ENCODE measurements at regions not wholly inside any gene's neighbourhood (a gene's known extent, or its start where the extent isn't known, plus 50 kb on each side); places are given as distances from the start of the nearest gene placed in this dataset.

DNA sequence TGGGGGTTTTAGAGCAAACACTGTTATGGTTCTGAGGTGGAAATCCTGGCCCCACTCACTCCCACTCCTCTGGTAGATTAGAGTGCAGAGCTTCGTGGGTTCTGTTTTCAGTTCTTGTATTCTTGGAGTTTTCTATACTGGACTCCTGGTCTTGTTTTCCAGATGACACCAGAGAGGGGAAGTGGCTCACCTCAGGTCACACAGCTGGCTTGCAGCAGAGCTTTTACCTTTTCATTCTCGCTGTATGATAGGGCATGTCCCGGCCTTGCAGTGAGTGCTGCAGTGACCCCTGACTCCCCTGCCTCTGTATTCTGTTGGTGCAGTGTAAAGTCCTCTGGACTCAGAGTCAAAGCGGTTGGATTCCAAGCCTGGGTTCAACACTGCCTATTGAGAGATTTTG, 148.9 kb upstream of the MEX3C start:
- H3K9ac ChIP-seq (ENCODE audit: low read length) = no peak overlapping the region
- no peaks in the 10 kb centered on the region; a peak in 1 of 4 replicates for H3K4me1 ChIP-seq (ENCODE audit: control insufficient read depth in 1 of 2, insufficient read depth in 2 of 2, low read length in 2 of 2)
- H3K27me3 ChIP-seq (ENCODE audit: insufficient read depth, low read length) = peaks cover 29% of the 10 kb centered on the region
- no peaks in the 10 kb centered on the region for H4K20me1 ChIP-seq (ENCODE audit: insufficient read depth)
- no peak for TF ChIP-seq YY1 (IDR thresholded peaks at IDR 0.05; ENCODE audit: extremely low read depth, insufficient replicate concordance, low read depth, low read length)
- TF ChIP-seq FOSL1 (IDR thresholded peaks at IDR 0.05; ENCODE audit: low read depth) = no peak
- TF ChIP-seq ELF1 (IDR thresholded peaks at IDR 0.05; ENCODE audit: borderline replicate concordance, low read depth) = no peak
- no peak overlapping the region for H3K4me3 ChIP-seq (replicated peaks in 1 of 2; ENCODE audit: low read depth in 1 of 2, low read length in 2 of 2)
- no peak for ATAC-seq
- H3K9me2 ChIP-seq (ENCODE audit: insufficient read depth) = no peaks in the 10 kb centered on the region
- ChIA-PET RAD21 (ENCODE audit: low non-redundant PET in 1 of 2, low total read pairs in 2 of 2, uncharacterized antibody in 2 of 2, unreplicated experiment in 2 of 2) (no interaction called here), CTCF (no interaction called here), POLR2A (no interaction called here)
- H3K79me2 ChIP-seq (ENCODE audit: insufficient read depth, low read length) = no peaks in the 10 kb centered on the region
- BruUV-seq (replicated peaks) = no TSS peak
- H3K4me2 ChIP-seq (ENCODE audit: low read length) = no peak overlapping the region
- no peak overlapping the region for H2AFZ ChIP-seq (ENCODE audit: low read depth, low read length, poor library complexity, severe bottlenecking)
- DNase-seq (ENCODE audit: low read depth, low spot score) = no peak
- H3K36me3 ChIP-seq (ENCODE audit: control insufficient read depth in 1 of 2, insufficient read depth in 2 of 2, low read length in 2 of 2) = no peaks in the 10 kb centered on the region
- no peaks in the 10 kb centered on the region for H3K9me3 ChIP-seq (ENCODE audit: control insufficient read depth in 1 of 2, insufficient read depth in 1 of 2, low read depth in 1 of 2, low read length in 2 of 2)
- H3K27ac ChIP-seq (ENCODE audit: low read depth, low read length) = no peak overlapping the region
- intact Hi-C loops (cut with micrococcal nuclease) = no loop called here

DNA sequence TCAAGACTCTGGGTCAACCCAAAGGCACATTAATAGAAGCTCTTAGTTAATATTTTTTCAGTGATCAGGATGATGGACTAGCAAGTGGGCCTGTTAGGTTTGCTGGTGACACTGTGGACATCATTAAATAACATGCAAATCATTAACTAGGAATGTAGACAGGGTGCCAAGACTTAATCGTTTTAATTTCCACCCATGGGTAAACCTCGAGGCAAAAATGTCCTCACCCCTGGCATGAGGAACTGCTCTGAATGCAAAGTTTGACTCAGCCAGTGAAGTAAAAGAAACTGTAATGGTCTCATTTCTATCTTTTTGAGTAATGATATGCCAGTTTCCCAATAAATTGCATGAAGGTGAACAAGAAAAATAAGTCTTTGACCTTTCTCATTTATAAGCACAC, 152.6 kb upstream of the MEX3C start:
- Histone ChIP-seq H3K9me2 (ENCODE audit: insufficient read depth) (no peaks in the 10 kb centered on the region), H3K9ac (ENCODE audit: low read length) (no peak overlapping the region), H3K27me3 (ENCODE audit: insufficient read depth, low read length) (peaks cover 46% of the 10 kb centered on the region), H2AFZ (ENCODE audit: low read depth, low read length, poor library complexity, severe bottlenecking) (no peak overlapping the region), H3K9me3 (ENCODE audit: control insufficient read depth in 1 of 2, insufficient read depth in 1 of 2, low read depth in 1 of 2, low read length in 2 of 2) (no peaks in the 10 kb centered on the region), H3K79me2 (ENCODE audit: insufficient read depth, low read length) (no peaks in the 10 kb centered on the region), H3K4me1 (ENCODE audit: control insufficient read depth in 1 of 2, insufficient read depth in 2 of 2, low read length in 2 of 2) (no peaks in the 10 kb centered on the region), H4K20me1 (ENCODE audit: insufficient read depth) (no peaks in the 10 kb centered on the region), H3K27ac (ENCODE audit: low read depth, low read length) (no peak overlapping the region), H3K4me3 (replicated peaks in 1 of 2; ENCODE audit: low read depth in 1 of 2, low read length in 2 of 2) (no peak overlapping the region), H3K4me2 (ENCODE audit: low read length) (no peak overlapping the region), H3K36me3 (ENCODE audit: control insufficient read depth in 1 of 2, insufficient read depth in 2 of 2, low read length in 2 of 2) (no peaks in the 10 kb centered on the region)
- intact Hi-C loops (cut with micrococcal nuclease) = no loop called here
- ATAC-seq (no peak), DNase-seq (ENCODE audit: low read depth, low spot score) (no peak)
- ChIA-PET CTCF (no interaction called here), RAD21 (ENCODE audit: low non-redundant PET in 1 of 2, low total read pairs in 2 of 2, uncharacterized antibody in 2 of 2, unreplicated experiment in 2 of 2) (no interaction called here), POLR2A (no interaction called here)
- no TSS peak for BruUV-seq (replicated peaks)
- TF ChIP-seq SRF (IDR thresholded peaks at IDR 0.05; ENCODE audit: low read depth) (no peak), YY1 (IDR thresholded peaks at IDR 0.05; ENCODE audit: extremely low read depth, insufficient replicate concordance, low read depth, low read length) (no peak), CBX3 (IDR thresholded peaks at IDR 0.05; ENCODE audit: low read depth) (no peak), CEBPB (IDR thresholded peaks at IDR 0.05; ENCODE audit: low read depth) (no peak), SIN3A (IDR thresholded peaks at IDR 0.05; ENCODE audit: low read depth) (no peak), EGR1 (IDR thresholded peaks at IDR 0.05; ENCODE audit: low read depth) (no peak), ELF1 (IDR thresholded peaks at IDR 0.05; ENCODE audit: borderline replicate concordance, low read depth) (no peak), EZH2 (IDR thresholded peaks at IDR 0.05) (no peak), SP1 (IDR thresholded peaks at IDR 0.05; ENCODE audit: low read depth) (no peak)
- TF ChIP-seq, protein P1, sequence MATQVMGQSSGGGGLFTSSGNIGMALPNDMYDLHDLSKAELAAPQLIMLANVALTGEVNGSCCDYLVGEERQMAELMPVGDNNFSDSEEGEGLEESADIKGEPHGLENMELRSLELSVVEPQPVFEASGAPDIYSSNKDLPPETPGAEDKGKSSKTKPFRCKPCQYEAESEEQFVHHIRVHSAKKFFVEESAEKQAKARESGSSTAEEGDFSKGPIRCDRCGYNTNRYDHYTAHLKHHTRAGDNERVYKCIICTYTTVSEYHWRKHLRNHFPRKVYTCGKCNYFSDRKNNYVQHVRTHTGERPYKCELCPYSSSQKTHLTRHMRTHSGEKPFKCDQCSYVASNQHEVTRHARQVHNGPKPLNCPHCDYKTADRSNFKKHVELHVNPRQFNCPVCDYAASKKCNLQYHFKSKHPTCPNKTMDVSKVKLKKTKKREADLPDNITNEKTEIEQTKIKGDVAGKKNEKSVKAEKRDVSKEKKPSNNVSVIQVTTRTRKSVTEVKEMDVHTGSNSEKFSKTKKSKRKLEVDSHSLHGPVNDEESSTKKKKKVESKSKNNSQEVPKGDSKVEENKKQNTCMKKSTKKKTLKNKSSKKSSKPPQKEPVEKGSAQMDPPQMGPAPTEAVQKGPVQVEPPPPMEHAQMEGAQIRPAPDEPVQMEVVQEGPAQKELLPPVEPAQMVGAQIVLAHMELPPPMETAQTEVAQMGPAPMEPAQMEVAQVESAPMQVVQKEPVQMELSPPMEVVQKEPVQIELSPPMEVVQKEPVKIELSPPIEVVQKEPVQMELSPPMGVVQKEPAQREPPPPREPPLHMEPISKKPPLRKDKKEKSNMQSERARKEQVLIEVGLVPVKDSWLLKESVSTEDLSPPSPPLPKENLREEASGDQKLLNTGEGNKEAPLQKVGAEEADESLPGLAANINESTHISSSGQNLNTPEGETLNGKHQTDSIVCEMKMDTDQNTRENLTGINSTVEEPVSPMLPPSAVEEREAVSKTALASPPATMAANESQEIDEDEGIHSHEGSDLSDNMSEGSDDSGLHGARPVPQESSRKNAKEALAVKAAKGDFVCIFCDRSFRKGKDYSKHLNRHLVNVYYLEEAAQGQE (IDR thresholded peaks at IDR 0.05; ENCODE audit: low read depth) = no peak
- TF ChIP-seq, protein P2, sequence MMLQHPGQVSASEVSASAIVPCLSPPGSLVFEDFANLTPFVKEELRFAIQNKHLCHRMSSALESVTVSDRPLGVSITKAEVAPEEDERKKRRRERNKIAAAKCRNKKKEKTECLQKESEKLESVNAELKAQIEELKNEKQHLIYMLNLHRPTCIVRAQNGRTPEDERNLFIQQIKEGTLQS (IDR thresholded peaks at IDR 0.05) = no peak

Data from HCT116 (cell line).